MCF 10A (cell line): ENCODE measurements at regions not wholly inside any gene's neighbourhood (a gene's known extent, or its start where the extent isn't known, plus 50 kb on each side); places are given as distances from the start of the nearest gene placed in this dataset.

Experiments
- BruUV-seq: library from RNA; stranded (reverse); fragments of 400-500 nt; replicated peaks from 2 replicates; lab custom pipeline; 2021; lab: Mats Ljungman, UMichigan
- CTCF ChIA-PET: fragments of 300-600 bp; sonication (Branson Sonifier 250); formaldehyde crosslinking; extraction: SDS; loops from one replicate; lab custom pipeline; 2021; ENCODE audit warnings: antibody characterized with exemption, inconsistent platforms; lab: Yijun Ruan, JAX
- POLR2A ChIA-PET: fragments of 300-600, 350-650 bp; sonication (Branson Sonifier 250); formaldehyde crosslinking; extraction: SDS; loops from one replicate; lab custom pipeline; 2020; ENCODE audit warnings: antibody characterized with exemption, inconsistent platforms; lab: Yijun Ruan, JAX
- DNase-seq: peaks from one replicate; pipeline ENCODE4 v3.0.0-alpha.2; 2018; ENCODE audit not compliant: unreplicated experiment
- H3K27ac Mint-ChIP-seq: one replicate; pipeline ENCODE4 v1.8.0; 2022; ENCODE audit warnings: mild to moderate bottlenecking, low read depth, mixed read lengths; ENCODE audit not compliant: unreplicated experiment
- H3K27me3 Mint-ChIP-seq: one replicate; pipeline ENCODE4 v1.8.0; 2022; ENCODE audit warnings: mixed read lengths; ENCODE audit not compliant: insufficient read depth, unreplicated experiment
- H3K36me3 Mint-ChIP-seq: one replicate; pipeline ENCODE4 v1.8.0; 2022; ENCODE audit warnings: mild to moderate bottlenecking, moderate library complexity, mixed read lengths; ENCODE audit not compliant: insufficient read depth, unreplicated experiment
- H3K4me1 Mint-ChIP-seq: one replicate; pipeline ENCODE4 v1.8.0; 2022; ENCODE audit warnings: mixed read lengths; ENCODE audit not compliant: insufficient read depth, unreplicated experiment
- H3K4me3 Mint-ChIP-seq: one replicate; pipeline ENCODE4 v1.8.0; 2022; ENCODE audit warnings: mild to moderate bottlenecking, moderate library complexity, mixed read lengths; ENCODE audit not compliant: unreplicated experiment
- H3K9me3 Mint-ChIP-seq: one replicate; pipeline ENCODE4 v1.8.0; 2022; ENCODE audit warnings: mixed read lengths; ENCODE audit not compliant: unreplicated experiment
- CTCF ChIP-seq: fragments of 200-600 bp; IDR thresholded peaks from one replicate; pipeline ENCODE4 v1.8.0; 2022; ENCODE audit warnings: antibody characterized with exemption, mild to moderate bottlenecking; ENCODE audit not compliant: unreplicated experiment
- intact Hi-C: fragments of 100-400 bp; cut with micrococcal nuclease; formaldehyde crosslinking; loops from 2 replicates; pipeline ENCODE4 v1.14.1; 2022

GRCh38 chrX:147072747-147073146 is 258.2 kb upstream of the CXorf51A start:
- H3K9me3 Mint-ChIP-seq, result peaks cover 22% of the 10 kb centered on the region
- no peak overlapping the region for H3K4me3 Mint-ChIP-seq
- CTCF ChIA-PET, result no interaction called here
- DNase-seq, result no peak
- BruUV-seq, result no TSS peak
- H3K27me3 Mint-ChIP-seq, result no peaks in the 10 kb centered on the region
- POLR2A ChIA-PET, result no interaction called here
- no peaks in the 10 kb centered on the region for H3K36me3 Mint-ChIP-seq
- intact Hi-C loops, result no loop called here
- TF ChIP-seq CTCF, result no peak
- H3K27ac Mint-ChIP-seq, result no peak overlapping the region
- H3K4me1 Mint-ChIP-seq, result no peaks in the 10 kb centered on the region

GRCh38 chrX:147069926-147070325 is 255.4 kb upstream of the CXorf51A start:
- Mint-ChIP-seq H3K4me3 (no peak overlapping the region), H3K9me3 (peaks cover 22% of the 10 kb centered on the region), H3K27me3 (no peaks in the 10 kb centered on the region), H3K36me3 (no peaks in the 10 kb centered on the region), H3K4me1 (no peaks in the 10 kb centered on the region), H3K27ac (no peak overlapping the region)
- peak; percentile 2 for DNase-seq
- intact Hi-C loops, result no loop called here
- ChIA-PET POLR2A (no interaction called here), CTCF (no interaction called here)
- BruUV-seq, result no TSS peak
- no peak for TF ChIP-seq CTCF
